ENCODE measurements at regions not wholly inside any gene's neighbourhood (a gene's known extent, or its start where the extent isn't known, plus 50 kb on each side); places are given as distances from the start of the nearest gene placed in this dataset.

- TF ChIP-seq CTCF (IDR thresholded peaks at IDR 0.05) (no peak), POLR2A (IDR thresholded peaks at IDR 0.05) (no peak), POLR2AphosphoS5 (IDR thresholded peaks at IDR 0.05) (no peak)
Measured at GRCh38 chr3:23105048-23105447, 98.1 kb upstream of the UBE2E2 start.

All from stomach (tissue), 4 donors.